ENCODE measurements at regions not wholly inside any gene's neighbourhood (a gene's known extent, or its start where the extent isn't known, plus 50 kb on each side); places are given as distances from the start of the nearest gene placed in this dataset.

- intact Hi-C loops (cut with DNase I): no loop called here
- ATAC-seq: no peak
- no peak for DNase-seq (ENCODE audit: low spot score)
Observed at GRCh38 chr20:39163993-39164392, 201.8 kb downstream of the DHX35 start.

GRCh38 chr20:39161900-39162299 lies 199.8 kb downstream of the DHX35 start:
- no peak for DNase-seq (ENCODE audit: low spot score)
- no peak for ATAC-seq
- intact Hi-C loops (cut with DNase I): no loop called here

GRCh38 chr20:39155971-39156370 lies 193.8 kb downstream of the DHX35 start:
- intact Hi-C loops (cut with DNase I): no loop called here
- ATAC-seq (no peak), DNase-seq (ENCODE audit: low spot score) (no peak)

DNA sequence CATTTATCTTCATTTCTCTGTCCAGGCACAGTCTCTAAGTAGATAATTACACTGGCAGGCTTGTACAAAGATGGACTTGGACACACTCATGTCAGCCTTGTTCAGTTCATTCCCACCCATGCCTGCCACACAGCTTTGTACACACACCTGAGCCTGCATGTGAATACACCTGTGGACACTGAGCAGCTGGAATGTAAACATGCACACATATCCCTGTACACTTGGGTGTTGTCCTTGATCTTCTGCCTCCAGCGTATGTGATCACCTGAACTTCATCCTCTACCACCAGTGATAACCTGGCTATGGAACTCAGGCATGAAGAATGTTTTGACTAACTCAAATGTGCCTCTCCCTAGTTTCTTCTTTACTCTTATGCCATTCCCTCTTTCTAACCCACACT lies 190.6 kb downstream of the DHX35 start:
- intact Hi-C loops (cut with DNase I): no loop called here
- no peak for DNase-seq (ENCODE audit: low spot score)
- no peak for ATAC-seq

DNA sequence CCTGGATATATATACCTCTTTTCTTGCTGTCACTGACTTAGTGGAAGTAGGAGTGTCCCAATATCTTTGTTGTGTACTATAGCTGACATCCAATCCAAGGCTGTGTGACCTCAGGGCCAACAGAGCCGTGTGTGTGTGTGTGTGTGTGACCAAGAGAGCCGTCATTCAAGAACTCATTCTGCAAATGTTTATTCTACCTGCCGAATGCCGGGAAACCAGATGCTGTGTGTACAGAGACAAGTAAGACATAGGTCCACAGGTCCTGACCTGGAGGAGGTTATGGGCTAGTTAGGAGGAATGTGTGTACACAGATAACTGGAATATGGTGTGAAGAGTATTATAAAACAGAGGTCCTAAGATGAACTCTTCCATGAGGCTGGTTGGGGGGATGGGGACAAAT lies 190.0 kb downstream of the DHX35 start:
- ATAC-seq (no peak), DNase-seq (ENCODE audit: low spot score) (no peak)
- intact Hi-C loops (cut with DNase I): no loop called here

GRCh38 chr20:39150501-39150900 lies 188.4 kb downstream of the DHX35 start:
- DNase-seq (ENCODE audit: low spot score): no peak
- no peak for ATAC-seq
- intact Hi-C loops (cut with DNase I): no loop called here

DNA sequence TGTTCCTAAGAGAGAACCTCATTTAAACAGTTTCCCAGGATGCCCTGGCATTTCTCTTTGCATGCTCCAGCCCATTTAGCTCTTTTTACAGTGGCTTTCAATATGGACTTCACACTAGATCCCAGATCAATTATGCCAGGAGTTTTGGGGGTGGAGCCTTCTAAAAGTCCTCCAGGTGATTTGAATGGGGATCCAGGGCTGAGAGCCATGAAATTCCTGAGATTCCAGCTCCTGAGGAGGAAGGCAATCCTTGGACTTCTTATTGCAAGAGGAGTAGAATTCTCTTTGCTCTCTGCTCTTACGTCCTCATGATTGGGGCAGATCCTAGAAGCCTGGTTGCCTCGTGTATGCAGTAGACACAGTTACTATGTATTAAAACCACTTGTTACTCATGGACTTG lies 184.2 kb downstream of the DHX35 start:
- DNase-seq (ENCODE audit: low spot score) (no peak), ATAC-seq (no peak)
- intact Hi-C loops (cut with DNase I): no loop called here

DNA sequence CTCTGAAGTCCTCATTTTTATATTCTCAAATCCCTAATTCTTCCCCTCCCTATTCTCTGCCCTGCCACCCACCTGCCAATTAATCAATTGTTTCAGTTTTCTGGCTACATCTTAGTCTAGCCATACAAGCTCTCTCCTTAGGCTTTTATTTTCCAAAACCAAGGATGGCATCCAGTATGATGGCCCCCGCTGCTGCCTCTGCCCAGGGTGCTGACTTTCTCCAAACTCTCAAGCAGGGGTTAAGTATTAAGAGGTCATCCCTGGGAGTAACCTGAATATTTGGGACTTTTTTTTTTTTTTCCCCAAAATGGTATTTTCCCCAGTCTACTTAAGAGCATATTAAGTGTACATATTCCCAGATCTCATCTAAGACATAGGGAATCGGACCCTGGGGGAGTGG lies 183.8 kb downstream of the DHX35 start:
- ATAC-seq: no peak
- intact Hi-C loops (cut with DNase I): no loop called here
- no peak for DNase-seq (ENCODE audit: low spot score)

DNA sequence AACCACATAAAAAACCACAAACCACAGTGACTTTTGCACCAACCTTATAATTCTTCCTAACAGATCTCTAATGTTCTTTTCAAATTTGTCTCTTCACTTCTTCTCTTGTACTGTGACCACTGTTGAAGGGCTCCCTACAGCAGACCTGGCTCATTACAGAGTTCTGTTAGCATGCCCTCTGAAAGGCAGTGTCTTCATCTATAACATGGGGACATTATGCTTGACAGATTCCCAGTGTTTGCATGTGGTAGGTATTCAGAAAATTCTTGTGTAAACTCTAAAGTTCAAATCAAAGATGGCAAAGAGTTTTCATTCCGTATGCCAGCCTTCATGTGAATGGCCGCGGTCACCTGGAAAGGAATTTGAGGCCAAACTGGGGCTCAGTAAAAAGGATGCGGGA lies 182.6 kb downstream of the DHX35 start:
- intact Hi-C loops (cut with DNase I): no loop called here
- no peak for ATAC-seq

GRCh38 chr20:39142407-39143096 lies 180.4 kb downstream of the DHX35 start:
- ATAC-seq: no peak
- no peak for DNase-seq (ENCODE audit: low spot score)
- intact Hi-C loops (cut with DNase I): no loop called here

More for the DNA sequence above, 182.6 kb downstream of the DHX35 start:
- DNase-seq (ENCODE audit: low spot score): no peak

DNA sequence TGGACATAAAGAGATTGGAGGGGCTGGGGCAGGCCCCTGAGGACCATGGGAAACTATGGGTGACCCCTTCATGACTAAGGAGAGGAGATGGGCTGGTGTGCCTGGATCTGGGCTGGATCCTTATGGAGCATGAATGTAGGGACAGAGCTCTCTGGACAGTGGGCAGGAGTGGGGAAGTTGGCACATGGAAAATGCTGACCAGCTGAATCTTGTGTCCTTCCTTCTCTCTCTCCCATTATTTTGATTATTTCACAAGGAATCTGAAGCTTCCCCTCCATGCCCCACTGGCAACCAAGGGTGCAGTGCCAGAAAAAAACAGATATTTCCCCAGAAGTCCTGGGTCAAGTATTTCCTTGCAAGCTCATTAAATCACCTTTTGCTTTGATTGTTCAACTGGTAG lies 175.2 kb downstream of the DHX35 start:
- intact Hi-C loops (cut with DNase I): no loop called here
- no peak for ATAC-seq
- no peak for DNase-seq (ENCODE audit: low spot score)

GRCh38 chr20:39136798-39137197 lies 174.7 kb downstream of the DHX35 start:
- intact Hi-C loops (cut with DNase I): no loop called here
- no peak for ATAC-seq

GRCh38 chr20:39135885-39136544 lies 173.9 kb downstream of the DHX35 start:
- intact Hi-C loops (cut with DNase I): no loop called here
- no peak for ATAC-seq

More at GRCh38 chr20:39136798-39137197, 174.7 kb downstream of the DHX35 start:
- no peak for DNase-seq (ENCODE audit: low spot score)

GRCh38 chr20:39133201-39133600 lies 171.1 kb downstream of the DHX35 start:
- intact Hi-C loops (cut with DNase I): no loop called here
- DNase-seq (ENCODE audit: low spot score) (no peak), ATAC-seq (no peak)

More at GRCh38 chr20:39135885-39136544, 173.9 kb downstream of the DHX35 start:
- DNase-seq (ENCODE audit: low spot score): no peak

GRCh38 chr20:39132511-39132910 lies 170.4 kb downstream of the DHX35 start:
- ATAC-seq (no peak), DNase-seq (ENCODE audit: low spot score) (no peak)
- intact Hi-C loops (cut with DNase I): no loop called here

- no peak for DNase-seq (ENCODE audit: low spot score)
- ATAC-seq: no peak
- intact Hi-C loops (cut with DNase I): no loop called here
Observed at GRCh38 chr20:39132093-39132492, 169.9 kb downstream of the DHX35 start.

DNA sequence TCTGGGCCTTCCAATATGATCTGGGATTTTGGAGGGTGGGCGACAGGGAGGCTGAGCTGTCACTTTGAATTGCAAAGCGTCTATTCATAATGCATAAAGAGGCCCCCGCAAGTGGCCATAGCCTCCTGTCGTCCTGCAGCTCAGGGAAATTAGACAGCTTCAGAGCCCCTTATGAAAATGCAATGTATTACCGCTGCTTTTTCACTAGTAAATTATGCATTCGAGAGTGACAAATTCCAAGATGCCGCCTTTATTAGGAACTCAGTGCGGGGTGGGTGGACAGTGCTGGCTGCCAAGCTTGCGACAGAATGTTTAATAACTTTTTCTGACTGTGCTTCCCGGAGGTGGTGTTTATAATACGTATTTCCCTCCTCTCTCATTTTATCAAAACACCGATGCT lies 168.5 kb downstream of the DHX35 start:
- no peak for ATAC-seq

GRCh38 chr20:39129523-39129922 lies 167.4 kb downstream of the DHX35 start:
- no peak for ATAC-seq
- intact Hi-C loops (cut with DNase I): no loop called here
- DNase-seq (ENCODE audit: low spot score): no peak

More for the DNA sequence above, 168.5 kb downstream of the DHX35 start:
- DNase-seq (ENCODE audit: low spot score): no peak
- intact Hi-C loops (cut with DNase I): no loop called here

GRCh38 chr20:39124064-39124463 lies 161.9 kb downstream of the DHX35 start:
- DNase-seq (ENCODE audit: low spot score) (no peak), ATAC-seq (no peak)
- intact Hi-C loops (cut with DNase I): no loop called here

GRCh38 chr20:39123185-39123557 lies 161.0 kb downstream of the DHX35 start:
- ATAC-seq (no peak), DNase-seq (ENCODE audit: low spot score) (no peak)
- intact Hi-C loops (cut with DNase I): no loop called here

DNA sequence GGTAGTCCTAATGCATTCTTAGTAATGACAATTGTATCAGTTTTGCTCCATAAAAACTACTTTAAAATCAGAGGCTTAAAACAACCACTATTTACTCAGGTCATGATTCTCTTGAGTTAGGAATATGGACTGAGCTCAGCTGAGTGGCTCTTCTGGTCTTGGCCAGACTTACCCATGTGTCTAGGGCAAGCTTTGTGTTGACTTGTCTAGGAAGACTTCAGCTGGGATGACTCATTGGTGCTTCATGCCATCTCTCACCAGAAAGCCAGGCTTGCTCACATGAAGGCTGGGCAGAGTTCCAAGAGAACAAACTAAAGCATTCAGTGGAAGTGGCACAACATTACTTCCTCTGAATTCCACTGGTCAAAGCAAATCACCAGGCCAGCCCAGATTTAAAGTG lies 155.3 kb downstream of the DHX35 start:
- intact Hi-C loops (cut with DNase I): no loop called here
- no peak for ATAC-seq
- no peak for DNase-seq (ENCODE audit: low spot score)

Measured in sciatic nerve (tissue), 2 donors.